Testis (tissue), 2 donors: ENCODE measurements at regions not wholly inside any gene's neighbourhood (a gene's known extent, or its start where the extent isn't known, plus 50 kb on each side); places are given as distances from the start of the nearest gene placed in this dataset.

ENCODE experiments used
- DNase-seq: peaks from one replicate; pipeline ENCODE4 v3.0.0-alpha.2; 2019
- H3K27ac ChIP-seq, 2 donors: fragments of 200-600 bp; sonication (generic); one replicate each; pipeline ENCODE4 v1.5.1; 2019
- H3K27me3 ChIP-seq: fragments of 200-600 bp; sonication (generic); one replicate; pipeline ENCODE4 v1.5.1; 2019
- H3K36me3 ChIP-seq: fragments of 200-600 bp; sonication (generic); one replicate; pipeline ENCODE4 v1.5.1; 2017; ENCODE audit warnings: low read depth; ENCODE audit errors: missing control alignments
- H3K4me1 ChIP-seq: fragments of 200-600 bp; sonication (generic); one replicate; pipeline ENCODE4 v1.5.1; 2019
- H3K4me3 ChIP-seq, 2 donors: fragments of 200-600 bp; sonication (generic); one replicate each; pipeline ENCODE4 v1.5.1; 2017 to 2019
- H3K9me3 ChIP-seq: fragments of 200-600 bp; sonication (generic); one replicate; pipeline ENCODE4 v1.5.1; 2017
- POLR2A ChIP-seq: fragments of 450-650 bp; IDR thresholded peaks from one replicate; pipeline ENCODE4 v1.6.1; 2017; ENCODE audit warnings: antibody characterized with exemption, mild to moderate bottlenecking, moderate library complexity
- WGBS, 2 donors: methylation state at CpG; one replicate each; pipeline ENCODE4 v1.1.5; 2018; 5-methylcytosine and 5-hydroxymethylcytosine counted together
- intact Hi-C: fragments of 100-400 bp; cut with DNase I; formaldehyde crosslinking; loops from one replicate; pipeline ENCODE4 v1.15.1; 2023; ENCODE audit warnings: low total_unique reads
- TF ChIP-seq, protein P1 (sequence below), 3 experiments: fragments of 450-650 bp in 2 of 3; fragments of 200-600 bp in 1 of 3; sonication (generic) in 1 of 3; IDR thresholded peaks; one replicate each; pipeline ENCODE4 v1.5.1; 2016 to 2019; ENCODE audit warnings: antibody characterized with exemption in 3 of 3, mild to moderate bottlenecking in 2 of 3, moderate library complexity in 1 of 3

DNA sequence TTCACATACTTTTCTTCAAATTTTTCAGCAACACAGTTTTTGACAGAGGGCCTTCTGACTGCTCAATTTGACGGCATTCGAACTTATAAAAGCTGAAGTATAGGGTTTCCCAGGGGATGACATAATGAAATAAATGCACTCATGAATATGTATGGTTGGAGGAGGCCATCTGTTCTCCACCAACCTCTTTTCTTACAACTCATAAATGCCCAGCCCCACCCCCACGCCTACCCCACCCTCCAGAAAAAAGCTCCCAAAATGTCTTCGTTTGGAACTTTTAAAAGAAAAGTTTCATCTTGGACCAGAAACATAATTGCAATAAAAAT, 211.6 kb upstream of the LRRN1 start:
- H3K9me3 ChIP-seq = no peaks in the 10 kb centered on the region
- H3K27me3 ChIP-seq = no peaks in the 10 kb centered on the region
- TF ChIP-seq POLR2A = no peak
- WGBS, 2 donors = 69 to 70% methylated on average over 4 of the region's 4 CpGs
- no peak overlapping the region for H3K27ac ChIP-seq
- DNase-seq = no peak
- intact Hi-C loops = no loop called here
- no peak overlapping the region for H3K4me3 ChIP-seq
- H3K36me3 ChIP-seq = no peaks in the 10 kb centered on the region
- no peaks in the 10 kb centered on the region for H3K4me1 ChIP-seq

DNA sequence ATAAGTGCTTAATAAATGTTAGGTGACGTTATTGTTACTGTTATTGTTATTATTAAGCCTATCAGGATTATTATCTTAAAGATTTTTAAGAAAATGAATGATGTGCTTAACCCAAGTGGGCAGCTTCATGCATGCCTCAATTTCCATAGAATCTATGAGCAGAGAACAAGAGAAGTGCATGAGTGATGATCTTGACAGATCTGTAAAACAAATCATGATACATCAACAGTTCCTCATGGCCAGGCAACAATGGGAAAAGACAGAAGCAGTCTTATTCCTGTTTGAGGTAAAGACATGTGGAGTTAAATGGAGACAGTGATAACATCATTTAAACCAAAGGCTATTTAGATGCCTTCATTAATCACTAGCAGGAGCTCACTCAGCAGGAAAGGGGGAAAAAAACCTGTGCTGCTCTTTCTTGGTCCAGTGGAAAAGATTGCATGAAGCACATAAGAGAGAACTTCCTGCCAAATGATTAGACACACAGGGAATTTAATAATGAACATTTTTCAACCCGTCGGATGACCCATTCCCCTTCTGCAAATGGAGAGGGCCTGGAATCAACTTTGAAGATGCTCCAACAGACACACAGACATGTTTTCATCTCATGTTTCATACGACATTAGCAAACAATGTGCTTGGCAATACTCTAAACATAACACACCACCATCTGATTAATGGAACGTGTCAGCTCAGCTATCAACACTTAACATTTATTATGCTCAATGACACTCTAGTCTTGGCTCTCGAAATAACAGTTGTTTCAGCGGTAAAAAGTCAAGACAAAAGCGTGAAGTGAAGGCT, 212.2 kb upstream of the LRRN1 start:
- no peaks in the 10 kb centered on the region for H3K4me1 ChIP-seq
- intact Hi-C loops = no loop called here
- H3K9me3 ChIP-seq = no peaks in the 10 kb centered on the region
- DNase-seq = no peak
- H3K27me3 ChIP-seq = no peaks in the 10 kb centered on the region
- TF ChIP-seq, protein P1, sequence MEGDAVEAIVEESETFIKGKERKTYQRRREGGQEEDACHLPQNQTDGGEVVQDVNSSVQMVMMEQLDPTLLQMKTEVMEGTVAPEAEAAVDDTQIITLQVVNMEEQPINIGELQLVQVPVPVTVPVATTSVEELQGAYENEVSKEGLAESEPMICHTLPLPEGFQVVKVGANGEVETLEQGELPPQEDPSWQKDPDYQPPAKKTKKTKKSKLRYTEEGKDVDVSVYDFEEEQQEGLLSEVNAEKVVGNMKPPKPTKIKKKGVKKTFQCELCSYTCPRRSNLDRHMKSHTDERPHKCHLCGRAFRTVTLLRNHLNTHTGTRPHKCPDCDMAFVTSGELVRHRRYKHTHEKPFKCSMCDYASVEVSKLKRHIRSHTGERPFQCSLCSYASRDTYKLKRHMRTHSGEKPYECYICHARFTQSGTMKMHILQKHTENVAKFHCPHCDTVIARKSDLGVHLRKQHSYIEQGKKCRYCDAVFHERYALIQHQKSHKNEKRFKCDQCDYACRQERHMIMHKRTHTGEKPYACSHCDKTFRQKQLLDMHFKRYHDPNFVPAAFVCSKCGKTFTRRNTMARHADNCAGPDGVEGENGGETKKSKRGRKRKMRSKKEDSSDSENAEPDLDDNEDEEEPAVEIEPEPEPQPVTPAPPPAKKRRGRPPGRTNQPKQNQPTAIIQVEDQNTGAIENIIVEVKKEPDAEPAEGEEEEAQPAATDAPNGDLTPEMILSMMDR (IDR thresholded peaks at IDR 0.05) = no peak
- no peak for TF ChIP-seq POLR2A
- WGBS, 2 donors = 52 to 65% methylated on average over 8 of the region's 8 CpGs
- no peak overlapping the region for H3K27ac ChIP-seq
- H3K36me3 ChIP-seq = no peaks in the 10 kb centered on the region
- no peak overlapping the region for H3K4me3 ChIP-seq

DNA sequence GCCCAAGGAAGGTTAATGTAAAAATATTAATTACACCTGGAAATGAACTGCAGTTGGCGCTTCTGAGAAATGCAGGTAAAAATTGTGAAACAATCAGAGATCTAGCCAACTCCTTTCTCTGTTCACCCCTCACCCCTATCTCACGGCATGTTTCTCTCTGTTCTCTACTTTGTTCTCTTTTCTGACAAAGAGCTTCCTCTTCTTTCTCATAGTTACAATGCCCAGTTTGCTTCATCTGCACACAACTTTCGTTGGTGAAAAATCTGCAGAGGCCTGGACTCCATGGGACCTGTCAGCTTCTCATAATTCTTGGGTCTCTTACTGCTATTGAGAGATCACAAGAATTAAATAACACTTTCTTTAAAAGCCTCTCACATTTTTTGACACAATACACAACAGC, 212.9 kb upstream of the LRRN1 start:
- Histone ChIP-seq H3K27ac (no peak overlapping the region), H3K9me3 (no peaks in the 10 kb centered on the region), H3K4me3 (no peak overlapping the region), H3K4me1 (no peaks in the 10 kb centered on the region), H3K27me3 (no peaks in the 10 kb centered on the region), H3K36me3 (no peaks in the 10 kb centered on the region)
- no peak for TF ChIP-seq POLR2A
- TF ChIP-seq, protein P1 (IDR thresholded peaks at IDR 0.05) = no peak
- WGBS, 2 donors = 71 to 82% methylated on average over 3 of the region's 3 CpGs
- intact Hi-C loops = no loop called here
- no peak for DNase-seq

DNA sequence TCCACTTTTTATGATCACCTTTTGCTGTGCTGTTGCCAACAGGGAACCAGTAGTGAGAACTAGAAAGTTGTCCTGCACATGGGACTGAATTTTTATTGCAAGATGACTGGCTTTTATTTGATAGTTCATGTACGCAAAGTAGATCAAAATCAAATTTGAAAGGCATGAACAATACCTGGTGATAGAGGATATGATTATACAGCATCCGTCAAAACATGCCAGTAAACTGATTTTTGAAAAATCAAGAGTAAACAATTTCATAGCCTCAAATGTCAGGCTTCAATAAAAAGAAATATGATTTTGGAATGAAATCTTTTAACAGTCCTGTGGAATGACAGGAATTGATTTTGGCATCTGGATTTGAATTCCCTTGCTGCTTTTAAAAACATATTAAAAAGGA, 219.6 kb upstream of the LRRN1 start:
- H3K4me1 ChIP-seq = no peaks in the 10 kb centered on the region
- no peaks in the 10 kb centered on the region for H3K9me3 ChIP-seq
- no peak overlapping the region for H3K4me3 ChIP-seq
- H3K27ac ChIP-seq = no peak overlapping the region
- TF ChIP-seq, protein P1 (IDR thresholded peaks at IDR 0.05) = no peak
- no peak for TF ChIP-seq POLR2A
- intact Hi-C loops = no loop called here
- no peaks in the 10 kb centered on the region for H3K27me3 ChIP-seq
- no peaks in the 10 kb centered on the region for H3K36me3 ChIP-seq
- DNase-seq = no peak
- 94 to 95% methylated on average over 2 of the region's 2 CpGs for WGBS, 2 donors

DNA sequence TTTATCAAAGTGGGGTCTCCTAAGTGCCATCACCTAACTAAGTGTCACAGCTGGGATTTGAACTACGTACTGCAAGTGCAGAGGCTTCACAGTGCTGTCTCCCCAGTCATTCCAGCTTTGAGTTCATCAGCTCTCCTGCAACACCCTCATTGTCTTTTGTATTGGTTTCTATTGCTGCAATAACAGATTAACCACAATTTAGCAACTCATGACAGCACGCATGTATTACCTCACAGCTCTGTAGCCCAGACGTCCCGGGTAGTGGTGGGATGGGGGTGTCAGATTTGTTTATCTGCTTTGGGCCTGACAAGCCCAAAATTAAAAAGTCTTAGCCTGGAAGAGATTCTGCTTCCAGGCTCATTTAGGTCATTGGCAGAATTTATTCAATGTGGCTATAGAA, 220.5 kb upstream of the LRRN1 start:
- intact Hi-C loops = no loop called here
- H3K4me1 ChIP-seq = no peaks in the 10 kb centered on the region
- DNase-seq = no peak
- no peaks in the 10 kb centered on the region for H3K27me3 ChIP-seq
- no peaks in the 10 kb centered on the region for H3K36me3 ChIP-seq
- H3K27ac ChIP-seq = no peak overlapping the region
- 81 to 87% methylated on average over 4 of the region's 4 CpGs for WGBS, 2 donors
- no peak overlapping the region for H3K4me3 ChIP-seq
- TF ChIP-seq POLR2A = no peak
- TF ChIP-seq, protein P1 (IDR thresholded peaks at IDR 0.05) = no peak
- H3K9me3 ChIP-seq = no peaks in the 10 kb centered on the region
